Progenitor cell of endocrine pancreas (in vitro differentiated cells): ENCODE measurements at regions not wholly inside any gene's neighbourhood (a gene's known extent, or its start where the extent isn't known, plus 50 kb on each side); places are given as distances from the start of the nearest gene placed in this dataset.

Experiments
- DNase-seq: peaks from one replicate; pipeline ENCODE4 v3.0.0; 2021; ENCODE audit warnings: low spot score; ENCODE audit not compliant: unreplicated experiment
- H3K27ac Mint-ChIP-seq: 2 replicates; pipeline ENCODE4 v1.8.0; 2021; ENCODE audit warnings: mild to moderate bottlenecking, moderate library complexity, mixed read lengths
- H3K27me3 Mint-ChIP-seq: 2 replicates; pipeline ENCODE4 v1.8.0; 2021; ENCODE audit warnings: mixed read lengths
- H3K36me3 Mint-ChIP-seq: 2 replicates; pipeline ENCODE4 v1.8.0; 2022; ENCODE audit warnings: mixed read lengths; ENCODE audit not compliant: insufficient read depth
- H3K4me1 Mint-ChIP-seq: 2 replicates; pipeline ENCODE4 v1.8.0; 2021; ENCODE audit warnings: low read depth, mixed read lengths
- H3K4me3 Mint-ChIP-seq: 2 replicates; pipeline ENCODE4 v1.8.0; 2021; ENCODE audit warnings: low read depth, mild to moderate bottlenecking, moderate library complexity, mixed read lengths
- H3K9me3 Mint-ChIP-seq: 2 replicates; pipeline ENCODE4 v1.8.0; 2021; ENCODE audit warnings: low read depth, mixed read lengths
- CTCF ChIP-seq: fragments of 200-600 bp; sonication (generic); IDR thresholded peaks from one replicate; pipeline ENCODE4 v1.5.0; 2021; ENCODE audit warnings: antibody characterized with exemption, mild to moderate bottlenecking; ENCODE audit not compliant: unreplicated experiment

GRCh38 chr6:132144456-132144855 lies 193.3 kb upstream of the CCN2 start:
- Mint-ChIP-seq H3K27me3 (no peaks in the 10 kb centered on the region), H3K27ac (no peak overlapping the region), H3K36me3 (no peaks in the 10 kb centered on the region), H3K4me1 (peaks cover 5% of the 10 kb centered on the region), H3K4me3 (no peak overlapping the region), H3K9me3 (no peaks in the 10 kb centered on the region)
- no peak for DNase-seq
- no peak for TF ChIP-seq CTCF

- no peak for TF ChIP-seq CTCF
- no peak for DNase-seq
- no peaks in the 10 kb centered on the region for H3K36me3 Mint-ChIP-seq
- H3K9me3 Mint-ChIP-seq: no peaks in the 10 kb centered on the region
- H3K27ac Mint-ChIP-seq: no peak overlapping the region
- H3K4me1 Mint-ChIP-seq: peaks cover 5% of the 10 kb centered on the region
- no peaks in the 10 kb centered on the region for H3K27me3 Mint-ChIP-seq
- H3K4me3 Mint-ChIP-seq: no peak overlapping the region
Observed at GRCh38 chr6:132143258-132143657, 192.1 kb upstream of the CCN2 start.

- Mint-ChIP-seq H3K36me3 (no peaks in the 10 kb centered on the region), H3K9me3 (no peaks in the 10 kb centered on the region), H3K27me3 (no peaks in the 10 kb centered on the region), H3K4me3 (no peak overlapping the region), H3K27ac (no peak overlapping the region), H3K4me1 (peaks cover 5% of the 10 kb centered on the region)
- DNase-seq: no peak
- TF ChIP-seq CTCF: no peak
Observed at GRCh38 chr6:132142768-132143167, 191.6 kb upstream of the CCN2 start.

GRCh38 chr6:132142308-132142707 lies 191.1 kb upstream of the CCN2 start:
- no peak for DNase-seq
- H3K9me3 Mint-ChIP-seq: no peaks in the 10 kb centered on the region
- no peak for TF ChIP-seq CTCF
- no peaks in the 10 kb centered on the region for H3K27me3 Mint-ChIP-seq
- no peaks in the 10 kb centered on the region for H3K36me3 Mint-ChIP-seq
- peaks cover 5% of the 10 kb centered on the region for H3K4me1 Mint-ChIP-seq
- H3K4me3 Mint-ChIP-seq: no peak overlapping the region
- H3K27ac Mint-ChIP-seq: no peak overlapping the region

- Mint-ChIP-seq H3K9me3 (no peaks in the 10 kb centered on the region), H3K36me3 (no peaks in the 10 kb centered on the region), H3K4me1 (peaks cover 5% of the 10 kb centered on the region), H3K27me3 (no peaks in the 10 kb centered on the region), H3K4me3 (no peak overlapping the region), H3K27ac (no peak overlapping the region)
- TF ChIP-seq CTCF: no peak
- no peak for DNase-seq
Observed at GRCh38 chr6:132140189-132140588, 189.0 kb upstream of the CCN2 start.
